Stomach (tissue), 4 donors: ENCODE measurements at regions not wholly inside any gene's neighbourhood (a gene's known extent, or its start where the extent isn't known, plus 50 kb on each side); places are given as distances from the start of the nearest gene placed in this dataset.

Experiments used
- CTCF ChIP-seq, 7 experiments: fragments of 450-650 bp in 4 of 7; fragments of 200-600 bp in 3 of 7; sonication (generic) in 3 of 7; IDR thresholded peaks; one replicate each; pipeline ENCODE4 v1.5.1; 2016 to 2019; ENCODE audit warnings: antibody characterized with exemption in 7 of 7, control low read depth in 2 of 7, mild to moderate bottlenecking in 1 of 7
- EP300 ChIP-seq: sonication (generic); formaldehyde crosslinking; IDR thresholded peaks from one replicate; pipeline ENCODE4 v1.6.1; 2017; ENCODE audit warnings: antibody characterized with exemption
- POLR2A ChIP-seq, 4 donors: fragments of 450-650 bp; IDR thresholded peaks; one replicate each; pipeline ENCODE4 v1.6.1; 2016; ENCODE audit warnings: antibody characterized with exemption in 4 of 4, control low read depth in 2 of 4, mild to moderate bottlenecking in 1 of 4, moderate library complexity in 1 of 4

- no peak for TF ChIP-seq CTCF (IDR thresholded peaks at IDR 0.05)
- no peak for TF ChIP-seq EP300
- no peak for TF ChIP-seq POLR2A (IDR thresholded peaks at IDR 0.05)
These were observed 85.6 kb upstream of the C1orf21 start for GRCh38 chr1:184301227-184301626.
